Left cardiac atrium (tissue), 4 donors: ENCODE measurements at regions not wholly inside any gene's neighbourhood (a gene's known extent, or its start where the extent isn't known, plus 50 kb on each side); places are given as distances from the start of the nearest gene placed in this dataset.
"Not testable (repeated sequence)": the region's sequence is repeated elsewhere in the genome, so short reads cannot be mapped to it uniquely, and the experiment has no call there.

Experiments used
- ATAC-seq, 2 donors: fragments of 200-7000 bp; cut with Tn5 transposase; one replicate each; pipeline ENCODE4 v1.9.1; 2020; ENCODE audit warnings: mild to moderate bottlenecking in 2 of 2, moderate library complexity in 2 of 2
- DNase-seq: peaks from one replicate; pipeline ENCODE4 v3.0.0-alpha.2; 2020
- intact Hi-C, 2 donors: fragments of 100-400 bp; cut with DNase I; formaldehyde crosslinking; loops; one replicate each; pipeline versions ENCODE4 v1.14.1 to v1.15.1; 2022 to 2023
- donor health status: DM: no; HTN: yes; CAD: no.
- donor health status: DM: no; HTN: yes; CAD: no; lungs with severe emphysema.
- donor health status: DM: yes; HTN: yes; CAD: no.
- donor health status: Dilated cardiomyopathy.

GRCh38 chr3:10715886-10716285 lies 100.1 kb upstream of the SLC6A11 start:
- DNase-seq, result no peak
- intact Hi-C loops, result no loop called here
- no peak for ATAC-seq

- intact Hi-C loops, result no loop called here
- ATAC-seq (no peak), DNase-seq (no peak)
These were observed 99.1 kb upstream of the SLC6A11 start for GRCh38 chr3:10716964-10717363.

GRCh38 chr3:10717756-10718155 lies 98.3 kb upstream of the SLC6A11 start:
- ATAC-seq, result no peak
- no peak for DNase-seq
- intact Hi-C loops, result no loop called here

GRCh38 chr3:10721101-10721500 lies 94.9 kb upstream of the SLC6A11 start:
- intact Hi-C loops, result no loop called here
- DNase-seq (no peak), ATAC-seq (no peak)

- no peak for DNase-seq
- no peak for ATAC-seq
- intact Hi-C loops, result no loop called here
These were observed 93.1 kb upstream of the SLC6A11 start for GRCh38 chr3:10722911-10723310.

GRCh38 chr3:10723991-10724390 lies 92.0 kb upstream of the SLC6A11 start:
- intact Hi-C loops, result no loop called here
- ATAC-seq (no peak), DNase-seq (no peak)

GRCh38 chr3:10725067-10725466 lies 91.0 kb upstream of the SLC6A11 start:
- DNase-seq (no peak), ATAC-seq (no peak)
- intact Hi-C loops, result no loop called here

- DNase-seq (no peak), ATAC-seq (no peak)
- intact Hi-C loops, result no loop called here
These were observed 90.2 kb upstream of the SLC6A11 start for GRCh38 chr3:10725846-10726245.

GRCh38 chr3:10726787-10727186 lies 89.2 kb upstream of the SLC6A11 start:
- ATAC-seq (no peak), DNase-seq (no peak)
- intact Hi-C loops, result no loop called here

- DNase-seq (no peak), ATAC-seq (no peak)
- intact Hi-C loops, result no loop called here
These were observed 86.6 kb upstream of the SLC6A11 start for GRCh38 chr3:10729439-10729838.

GRCh38 chr3:10732292-10732691 lies 83.7 kb upstream of the SLC6A11 start:
- ATAC-seq, result no peak
- intact Hi-C loops, result no loop called here
- no peak for DNase-seq

GRCh38 chr3:10733297-10733696 lies 82.7 kb upstream of the SLC6A11 start:
- intact Hi-C loops, result no loop called here
- ATAC-seq (no peak), DNase-seq (no peak)

GRCh38 chr3:10736444-10736843 lies 79.6 kb upstream of the SLC6A11 start:
- not testable (repeated sequence) for ATAC-seq

GRCh38 chr3:10737785-10738184 lies 78.2 kb upstream of the SLC6A11 start:
- ATAC-seq, result no peak
- intact Hi-C loops, result loop anchor here in 1 of 2 donors (5.0 kb wide), 1 partner anchor 390 kb away; no protein-coding TSS in a partner anchor
- no peak for DNase-seq

More at GRCh38 chr3:10736444-10736843, 79.6 kb upstream of the SLC6A11 start:
- intact Hi-C loops, result loop anchor here in 1 of 2 donors (5.0 kb wide), 1 partner anchor 389 kb away; no protein-coding TSS in a partner anchor
- not testable (repeated sequence) for DNase-seq

- DNase-seq, result peak; percentile 71
- peak; percentile 87 to 89 for ATAC-seq
- intact Hi-C loops, result loop anchor here (1.0 to 5.0 kb wide), 2 partner anchors 392 to 395 kb away; no protein-coding TSS in a partner anchor
These were observed 77.2 kb upstream of the SLC6A11 start for GRCh38 chr3:10738688-10739372.

GRCh38 chr3:10740954-10741353 lies 75.1 kb upstream of the SLC6A11 start:
- intact Hi-C loops, result no loop called here
- DNase-seq, result no peak
- ATAC-seq, result no peak

- ATAC-seq, result no peak
- intact Hi-C loops, result no loop called here
- no peak for DNase-seq
These were observed 73.9 kb upstream of the SLC6A11 start for GRCh38 chr3:10741891-10742671.

- DNase-seq, result no peak
- intact Hi-C loops, result no loop called here
- ATAC-seq, result no peak
These were observed 72.5 kb upstream of the SLC6A11 start for GRCh38 chr3:10743366-10744097.

GRCh38 chr3:10744098-10744465 lies 71.9 kb upstream of the SLC6A11 start:
- no peak for ATAC-seq
- intact Hi-C loops, result no loop called here
- no peak for DNase-seq

- no peak for DNase-seq
- ATAC-seq, result no peak
- intact Hi-C loops, result no loop called here
These were observed 70.6 kb upstream of the SLC6A11 start for GRCh38 chr3:10745392-10745791.
